Progenitor cell of endocrine pancreas (in vitro differentiated cells): ENCODE measurements at regions not wholly inside any gene's neighbourhood (a gene's known extent, or its start where the extent isn't known, plus 50 kb on each side); places are given as distances from the start of the nearest gene placed in this dataset.
"Not testable (repeated sequence)": the region's sequence is repeated elsewhere in the genome, so short reads cannot be mapped to it uniquely, and the experiment has no call there.

Experiments
- DNase-seq: peaks from one replicate; pipeline ENCODE4 v3.0.0; 2021; ENCODE audit warnings: low spot score; ENCODE audit not compliant: unreplicated experiment
- H3K27ac Mint-ChIP-seq: 2 replicates; pipeline ENCODE4 v1.8.0; 2021; ENCODE audit warnings: mild to moderate bottlenecking, moderate library complexity, mixed read lengths
- H3K27me3 Mint-ChIP-seq: 2 replicates; pipeline ENCODE4 v1.8.0; 2021; ENCODE audit warnings: mixed read lengths
- H3K36me3 Mint-ChIP-seq: 2 replicates; pipeline ENCODE4 v1.8.0; 2022; ENCODE audit warnings: mixed read lengths; ENCODE audit not compliant: insufficient read depth
- H3K4me1 Mint-ChIP-seq: 2 replicates; pipeline ENCODE4 v1.8.0; 2021; ENCODE audit warnings: low read depth, mixed read lengths
- H3K4me3 Mint-ChIP-seq: 2 replicates; pipeline ENCODE4 v1.8.0; 2021; ENCODE audit warnings: low read depth, mild to moderate bottlenecking, moderate library complexity, mixed read lengths
- H3K9me3 Mint-ChIP-seq: 2 replicates; pipeline ENCODE4 v1.8.0; 2021; ENCODE audit warnings: low read depth, mixed read lengths

- not testable (repeated sequence) for H3K27ac Mint-ChIP-seq, H3K4me1 Mint-ChIP-seq, H3K4me3 Mint-ChIP-seq, H3K36me3 Mint-ChIP-seq, DNase-seq, H3K27me3 Mint-ChIP-seq
- H3K9me3 Mint-ChIP-seq = peaks cover 34% of the 10 kb centered on the region
Observed at GRCh38 chr9:63787454-63787853, 1497.6 kb downstream of the FOXD4L5 start.

GRCh38 chr9:63785059-63785458 is 1500.0 kb downstream of the FOXD4L5 start:
- H3K9me3 Mint-ChIP-seq = peaks cover 22% of the 10 kb centered on the region
- H3K4me1 Mint-ChIP-seq, DNase-seq, H3K27me3 Mint-ChIP-seq, H3K36me3 Mint-ChIP-seq, H3K27ac Mint-ChIP-seq, H3K4me3 Mint-ChIP-seq: not testable (repeated sequence)

DNA sequence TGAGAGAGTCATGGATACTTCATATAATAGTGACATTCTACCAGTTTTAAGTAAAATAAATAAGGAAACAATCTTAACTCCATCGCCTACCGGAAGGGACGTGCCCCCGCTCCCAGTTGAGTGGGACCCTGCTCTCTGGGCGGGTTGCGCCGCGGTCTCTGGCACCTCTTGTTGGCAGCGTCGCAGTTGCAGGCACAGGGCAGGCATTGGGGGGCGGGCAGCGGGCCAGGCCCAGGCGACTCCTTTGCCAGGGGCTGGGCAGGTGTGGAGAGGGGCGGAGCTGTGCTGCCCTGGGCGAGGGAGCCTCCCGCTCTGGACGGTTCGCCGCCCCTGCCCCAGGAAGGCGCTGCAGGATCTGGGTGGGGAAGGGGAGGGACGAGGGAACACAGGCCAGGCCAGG is 1500.6 kb downstream of the FOXD4L5 start:
- H3K9me3 Mint-ChIP-seq = peaks cover 16% of the 10 kb centered on the region
- not testable (repeated sequence) for DNase-seq, H3K4me3 Mint-ChIP-seq, H3K27ac Mint-ChIP-seq, H3K36me3 Mint-ChIP-seq, H3K27me3 Mint-ChIP-seq, H3K4me1 Mint-ChIP-seq

DNA sequence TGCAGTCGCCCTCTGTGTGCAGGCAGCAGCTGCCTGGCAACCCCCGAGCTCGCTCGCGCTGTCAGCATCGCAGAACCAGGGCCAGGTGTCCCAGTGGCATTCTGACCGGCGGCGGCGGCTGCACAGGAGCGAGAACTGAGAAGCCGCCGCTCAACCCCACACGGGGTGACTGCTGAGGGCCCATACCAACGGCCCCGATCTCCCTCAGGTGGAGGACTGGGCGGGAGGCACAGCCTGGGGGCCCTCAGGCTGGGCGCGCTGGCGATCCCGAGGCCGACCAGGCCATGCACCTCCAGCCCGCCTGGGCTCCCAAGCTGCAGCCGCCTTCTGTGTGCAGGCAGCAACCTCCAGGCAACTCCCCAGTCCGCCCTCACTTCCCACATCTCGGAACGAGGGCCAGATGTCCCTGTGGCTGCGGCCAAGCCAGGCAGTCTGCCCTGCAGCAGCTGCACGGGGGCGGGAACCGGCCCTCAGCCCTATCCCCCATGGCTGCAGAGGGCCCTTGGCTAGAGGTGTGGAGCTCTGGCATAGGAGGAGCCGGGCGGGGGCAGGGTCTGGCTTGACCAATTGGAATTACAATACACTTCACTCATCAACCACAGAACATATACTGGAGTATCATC is 1503.1 kb downstream of the FOXD4L5 start:
- not testable (repeated sequence) for H3K27ac Mint-ChIP-seq, H3K4me1 Mint-ChIP-seq, H3K4me3 Mint-ChIP-seq, H3K27me3 Mint-ChIP-seq, H3K36me3 Mint-ChIP-seq, H3K9me3 Mint-ChIP-seq, DNase-seq

GRCh38 chr9:63781390-63781789 is 1503.6 kb downstream of the FOXD4L5 start:
- H3K27ac Mint-ChIP-seq, H3K27me3 Mint-ChIP-seq, H3K4me3 Mint-ChIP-seq, H3K4me1 Mint-ChIP-seq, H3K36me3 Mint-ChIP-seq, H3K9me3 Mint-ChIP-seq, DNase-seq: not testable (repeated sequence)

DNA sequence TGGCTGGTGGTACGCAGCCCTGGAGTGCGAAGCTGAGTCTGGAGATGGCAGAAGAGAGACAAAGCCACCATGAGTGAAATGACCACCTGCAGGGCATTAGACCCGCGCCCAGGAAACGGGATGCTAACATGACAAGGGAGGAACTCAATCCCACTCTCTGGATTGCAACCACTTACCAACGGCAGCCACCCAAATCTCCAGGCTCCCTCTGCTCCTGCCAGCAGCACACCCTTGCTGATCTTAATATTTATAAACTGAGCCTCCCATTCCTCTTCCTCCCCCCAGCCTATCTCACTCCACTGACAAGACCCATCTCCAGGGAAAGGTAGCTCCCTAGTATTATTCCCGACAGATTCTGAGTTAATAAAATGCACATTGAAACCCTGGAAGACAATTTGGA is 1508.8 kb downstream of the FOXD4L5 start:
- H3K4me1 Mint-ChIP-seq, H3K27me3 Mint-ChIP-seq, H3K36me3 Mint-ChIP-seq, H3K4me3 Mint-ChIP-seq, DNase-seq, H3K9me3 Mint-ChIP-seq, H3K27ac Mint-ChIP-seq: not testable (repeated sequence)

DNA sequence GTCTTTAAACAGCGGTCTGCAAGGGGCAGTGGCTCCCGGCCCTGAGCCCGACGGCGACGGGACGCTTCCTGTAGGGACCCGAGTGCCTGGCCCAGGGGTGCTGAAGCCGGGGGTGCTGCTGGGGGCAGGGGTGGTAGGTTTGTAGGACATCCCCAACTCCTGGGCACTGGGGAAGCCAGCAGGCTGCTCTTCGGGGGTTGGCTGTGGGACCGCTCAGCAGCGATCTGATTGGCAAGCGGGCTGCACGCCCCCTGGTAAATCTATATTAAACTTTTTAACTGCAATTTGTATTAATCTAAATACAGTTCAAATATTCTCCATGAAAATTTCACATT is 1510.0 kb downstream of the FOXD4L5 start:
- H3K36me3 Mint-ChIP-seq, DNase-seq, H3K4me3 Mint-ChIP-seq, H3K4me1 Mint-ChIP-seq, H3K27ac Mint-ChIP-seq, H3K9me3 Mint-ChIP-seq, H3K27me3 Mint-ChIP-seq: not testable (repeated sequence)

GRCh38 chr9:63774369-63775091 is 1510.5 kb downstream of the FOXD4L5 start:
- H3K27me3 Mint-ChIP-seq, DNase-seq, H3K9me3 Mint-ChIP-seq, H3K36me3 Mint-ChIP-seq, H3K4me3 Mint-ChIP-seq, H3K27ac Mint-ChIP-seq, H3K4me1 Mint-ChIP-seq: not testable (repeated sequence)

DNA sequence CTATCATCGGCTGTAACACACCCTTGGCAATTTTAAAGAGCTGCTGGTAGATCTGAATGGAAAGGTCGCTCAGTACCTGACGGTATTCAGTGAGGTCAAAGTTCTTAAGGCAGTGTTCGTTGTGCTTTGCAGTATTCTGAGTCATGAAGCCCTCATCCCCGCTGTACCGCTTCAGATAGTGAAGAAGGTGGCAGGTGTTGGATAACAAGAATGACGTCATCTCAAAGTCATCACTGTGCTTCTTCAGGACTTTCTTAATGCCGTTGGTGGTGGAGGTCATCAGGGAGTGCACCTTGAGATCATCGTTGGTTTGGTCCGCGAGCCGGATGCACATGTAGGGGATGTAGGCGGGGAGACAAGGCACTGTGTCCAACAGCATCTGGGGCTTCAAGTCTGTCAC is 1522.8 kb downstream of the FOXD4L5 start:
- DNase-seq, H3K4me1 Mint-ChIP-seq, H3K27me3 Mint-ChIP-seq, H3K4me3 Mint-ChIP-seq, H3K27ac Mint-ChIP-seq, H3K36me3 Mint-ChIP-seq: not testable (repeated sequence)
- H3K9me3 Mint-ChIP-seq = peaks cover 28% of the 10 kb centered on the region

- not testable (repeated sequence) for DNase-seq, H3K36me3 Mint-ChIP-seq, H3K4me3 Mint-ChIP-seq, H3K27me3 Mint-ChIP-seq, H3K27ac Mint-ChIP-seq, H3K4me1 Mint-ChIP-seq
- peaks cover 13% of the 10 kb centered on the region for H3K9me3 Mint-ChIP-seq
Observed at GRCh38 chr9:63729021-63729420, 1556.0 kb downstream of the FOXD4L5 start.
